DND-41 (cell line): ENCODE measurements at regions not wholly inside any gene's neighbourhood (a gene's known extent, or its start where the extent isn't known, plus 50 kb on each side); places are given as distances from the start of the nearest gene placed in this dataset.

Experiments
- ATAC-seq: fragments of 200-7000 bp; cut with Tn5 transposase; 3 replicates; pipeline ENCODE4 v1.9.1; 2021; ENCODE audit warnings: low read depth; ENCODE audit not compliant: insufficient read depth
- DNase-seq: peaks from one replicate; pipeline ENCODE4 v3.0.0-alpha.2; 2020
- H2AFZ ChIP-seq: 2 replicates; pipeline ENCODE4 v1.6.0; 2012; ENCODE audit warnings: low read depth, low read length
- H3K27ac ChIP-seq: 2 replicates; pipeline ENCODE4 v1.5.1; 2012; ENCODE audit warnings: low read length, inconsistent platforms
- H3K27me3 ChIP-seq: fragments of 200-600 bp; sonication (generic); 2 replicates; pipeline ENCODE4 v1.6.0; 2012; ENCODE audit warnings: low read length, mild to moderate bottlenecking, inconsistent platforms; ENCODE audit not compliant: insufficient read depth, poor library complexity
- H3K36me3 ChIP-seq: 2 replicates; pipeline ENCODE4 v1.5.1; 2012; ENCODE audit warnings: low read length, inconsistent platforms; ENCODE audit not compliant: insufficient read depth
- H3K4me1 ChIP-seq: 2 replicates; pipeline ENCODE4 v1.5.1; 2012; ENCODE audit warnings: mild to moderate bottlenecking, low read length; ENCODE audit not compliant: insufficient read depth
- H3K4me2 ChIP-seq: 2 replicates; pipeline ENCODE4 v1.6.0; 2012; ENCODE audit warnings: mild to moderate bottlenecking, moderate library complexity, low read length, inconsistent platforms; ENCODE audit not compliant: insufficient read depth
- H3K4me3 ChIP-seq, 2 experiments: fragments of 200-600 bp in 1 of 2; shearing (Covaris generic) in 1 of 2; 2 replicates each; pipeline ENCODE4 v1.5.1; 2012 to 2016; ENCODE audit warnings: inconsistent platforms in 2 of 2, low read length in 2 of 2, mild to moderate bottlenecking in 2 of 2, low read depth in 1 of 2, moderate library complexity in 1 of 2
- H3K79me2 ChIP-seq: 2 replicates; pipeline ENCODE4 v1.6.0; 2012; ENCODE audit warnings: low read length, inconsistent platforms; ENCODE audit not compliant: insufficient read depth
- H3K9ac ChIP-seq: 2 replicates; pipeline ENCODE4 v1.6.0; 2012; ENCODE audit warnings: low read depth, mild to moderate bottlenecking, inconsistent platforms, low read length, moderate library complexity
- H3K9me3 ChIP-seq: 2 replicates; pipeline ENCODE4 v1.5.1; 2012; ENCODE audit warnings: low read length, moderate library complexity, mild to moderate bottlenecking, inconsistent platforms; ENCODE audit not compliant: insufficient read depth, severe bottlenecking
- H4K20me1 ChIP-seq: 2 replicates; pipeline ENCODE4 v1.6.0; 2012; ENCODE audit warnings: low read length; ENCODE audit not compliant: insufficient read depth
- EZH2 ChIP-seq: IDR thresholded peaks from 3 replicates; pipeline ENCODE4 v1.6.1; 2012; ENCODE audit warnings: borderline replicate concordance, low read depth, mild to moderate bottlenecking, moderate library complexity, low read length, inconsistent platforms; ENCODE audit not compliant: severe bottlenecking
- TF ChIP-seq, protein P1 (sequence below): IDR thresholded peaks from 2 replicates; pipeline ENCODE4 v1.5.1; 2012; ENCODE audit warnings: borderline replicate concordance, low read length, moderate library complexity, mild to moderate bottlenecking; ENCODE audit not compliant: poor library complexity, severe bottlenecking; ENCODE audit errors: extremely low read depth

DNA sequence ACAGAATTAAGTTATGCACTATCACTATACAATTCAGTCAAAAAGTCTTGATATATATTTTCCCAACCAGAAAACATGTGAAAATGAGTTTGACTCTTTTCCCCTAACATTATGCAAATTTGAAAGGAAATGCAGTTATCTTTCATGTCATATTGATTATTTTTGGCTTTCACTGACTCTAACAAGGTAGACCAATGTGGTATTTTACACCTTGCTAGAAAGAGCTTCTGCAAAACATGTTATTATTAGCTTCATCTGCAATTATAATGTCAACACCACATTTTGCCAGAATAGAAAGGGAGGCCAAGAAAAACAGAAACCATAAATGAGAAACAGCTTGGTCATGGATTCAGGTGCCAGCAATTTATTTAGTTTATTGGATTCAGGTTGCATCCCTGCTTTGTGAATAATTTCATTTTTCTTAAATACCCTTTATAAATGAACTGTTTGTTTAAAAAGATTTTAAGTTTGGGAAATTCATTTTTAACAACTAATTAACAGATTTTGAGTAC, 226.1 kb upstream of the GJE1 start:
- Histone ChIP-seq H3K4me2 (no peak overlapping the region), H3K4me1 (no peaks in the 10 kb centered on the region), H3K9ac (no peak overlapping the region), H3K27ac (no peak overlapping the region), H3K27me3 (no peaks in the 10 kb centered on the region), H3K36me3 (no peaks in the 10 kb centered on the region), H3K4me3 (no peak overlapping the region), H2AFZ (no peak overlapping the region), H3K9me3 (no peaks in the 10 kb centered on the region), H4K20me1 (no peaks in the 10 kb centered on the region), H3K79me2 (no peaks in the 10 kb centered on the region)
- TF ChIP-seq EZH2, result no peak
- DNase-seq (no peak), ATAC-seq (no peak)

DNA sequence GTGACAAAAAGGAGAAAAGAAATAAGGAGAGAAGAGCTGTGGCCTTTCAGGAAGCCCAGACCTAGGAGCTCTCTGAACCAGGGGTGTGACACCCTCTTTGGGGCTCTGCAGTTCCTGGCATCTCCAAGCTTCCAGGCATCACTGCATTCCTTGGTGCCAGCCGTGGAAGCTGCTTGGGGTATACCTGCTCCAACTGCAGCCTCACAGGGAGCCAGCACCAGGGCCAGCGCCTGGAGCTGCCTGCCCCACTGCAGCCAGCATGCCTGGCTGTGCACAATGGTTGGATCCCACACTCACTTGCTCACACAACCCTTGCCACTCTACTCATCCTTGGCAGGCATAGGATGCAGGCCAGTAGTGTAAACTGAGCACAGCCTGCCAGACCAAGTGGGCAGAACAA, 242.1 kb upstream of the GJE1 start:
- Histone ChIP-seq H3K4me2 (no peak overlapping the region), H3K4me1 (no peaks in the 10 kb centered on the region), H3K36me3 (no peaks in the 10 kb centered on the region), H4K20me1 (no peaks in the 10 kb centered on the region), H3K4me3 (no peak overlapping the region), H3K9ac (no peak overlapping the region), H2AFZ (no peak overlapping the region), H3K9me3 (peaks cover 6% of the 10 kb centered on the region), H3K79me2 (no peaks in the 10 kb centered on the region), H3K27ac (no peak overlapping the region), H3K27me3 (no peaks in the 10 kb centered on the region)
- TF ChIP-seq EZH2, result no peak
- TF ChIP-seq, protein P1, sequence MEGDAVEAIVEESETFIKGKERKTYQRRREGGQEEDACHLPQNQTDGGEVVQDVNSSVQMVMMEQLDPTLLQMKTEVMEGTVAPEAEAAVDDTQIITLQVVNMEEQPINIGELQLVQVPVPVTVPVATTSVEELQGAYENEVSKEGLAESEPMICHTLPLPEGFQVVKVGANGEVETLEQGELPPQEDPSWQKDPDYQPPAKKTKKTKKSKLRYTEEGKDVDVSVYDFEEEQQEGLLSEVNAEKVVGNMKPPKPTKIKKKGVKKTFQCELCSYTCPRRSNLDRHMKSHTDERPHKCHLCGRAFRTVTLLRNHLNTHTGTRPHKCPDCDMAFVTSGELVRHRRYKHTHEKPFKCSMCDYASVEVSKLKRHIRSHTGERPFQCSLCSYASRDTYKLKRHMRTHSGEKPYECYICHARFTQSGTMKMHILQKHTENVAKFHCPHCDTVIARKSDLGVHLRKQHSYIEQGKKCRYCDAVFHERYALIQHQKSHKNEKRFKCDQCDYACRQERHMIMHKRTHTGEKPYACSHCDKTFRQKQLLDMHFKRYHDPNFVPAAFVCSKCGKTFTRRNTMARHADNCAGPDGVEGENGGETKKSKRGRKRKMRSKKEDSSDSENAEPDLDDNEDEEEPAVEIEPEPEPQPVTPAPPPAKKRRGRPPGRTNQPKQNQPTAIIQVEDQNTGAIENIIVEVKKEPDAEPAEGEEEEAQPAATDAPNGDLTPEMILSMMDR, result no peak
- DNase-seq (no peak), ATAC-seq (no peak)

DNA sequence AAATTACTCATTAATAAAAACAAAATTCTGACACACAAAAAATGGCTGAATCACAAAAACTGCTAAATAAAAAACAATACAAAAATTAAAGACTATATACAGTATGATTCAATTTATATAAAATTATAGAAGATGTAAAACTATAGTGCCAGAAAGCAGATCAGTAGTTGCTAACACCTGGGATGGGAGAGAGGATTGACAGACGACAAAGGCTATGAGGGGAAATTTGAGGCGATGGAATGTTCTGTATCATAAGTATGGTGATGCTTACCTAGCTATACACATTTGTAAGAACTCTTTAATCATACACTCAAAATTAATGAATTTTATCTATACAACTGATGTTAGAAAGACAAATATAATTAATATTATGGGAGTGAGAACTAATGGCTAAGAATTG, 247.9 kb upstream of the GJE1 start:
- Histone ChIP-seq H4K20me1 (no peaks in the 10 kb centered on the region), H3K9ac (no peak overlapping the region), H3K27ac (no peak overlapping the region), H2AFZ (no peak overlapping the region), H3K9me3 (no peaks in the 10 kb centered on the region), H3K79me2 (no peaks in the 10 kb centered on the region), H3K27me3 (no peaks in the 10 kb centered on the region), H3K36me3 (no peaks in the 10 kb centered on the region), H3K4me3 (no peak overlapping the region), H3K4me2 (no peak overlapping the region), H3K4me1 (no peaks in the 10 kb centered on the region)
- ATAC-seq (no peak), DNase-seq (no peak)
- TF ChIP-seq, protein P1, result no peak
- no peak for TF ChIP-seq EZH2

DNA sequence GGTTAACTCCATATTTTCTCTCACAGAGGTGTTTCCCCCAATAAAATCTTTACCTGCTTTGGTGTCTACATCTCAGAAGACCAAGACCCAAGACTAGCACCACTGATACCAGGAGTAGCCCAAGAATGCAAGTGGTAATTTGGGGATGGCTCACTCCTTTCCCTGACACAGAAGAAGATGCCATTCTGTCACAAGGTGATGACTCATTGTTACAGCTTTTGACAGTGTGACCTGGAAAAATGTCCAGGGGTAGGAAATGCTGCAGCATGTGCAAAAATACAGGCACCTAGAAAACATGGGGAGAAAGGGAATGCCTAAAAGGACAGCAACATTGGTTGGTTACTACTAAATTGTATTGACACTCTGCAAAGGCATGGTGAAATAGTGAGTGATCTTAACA, 254.0 kb upstream of the GJE1 start:
- H3K4me2 ChIP-seq, result no peak overlapping the region
- no peak overlapping the region for H3K4me3 ChIP-seq
- no peaks in the 10 kb centered on the region for H3K36me3 ChIP-seq
- H3K79me2 ChIP-seq, result no peaks in the 10 kb centered on the region
- DNase-seq (no peak), ATAC-seq (no peak)
- H4K20me1 ChIP-seq, result no peaks in the 10 kb centered on the region
- no peak overlapping the region for H2AFZ ChIP-seq
- no peaks in the 10 kb centered on the region for H3K9me3 ChIP-seq
- H3K9ac ChIP-seq, result no peak overlapping the region
- TF ChIP-seq EZH2, result no peak
- TF ChIP-seq, protein P1, result no peak
- no peak overlapping the region for H3K27ac ChIP-seq
- H3K4me1 ChIP-seq, result peaks cover 2% of the 10 kb centered on the region; the same call in 1 of the 2 replicates
- H3K27me3 ChIP-seq, result no peaks in the 10 kb centered on the region
